Stimulated activated CD4-positive, alpha-beta T cell treated with anti-CD3 and anti-CD28 coated beads, TNF-alpha, amount 100 ng/mL, for 1 hour (primary cell): ENCODE measurements at regions not wholly inside any gene's neighbourhood (a gene's known extent, or its start where the extent isn't known, plus 50 kb on each side); places are given as distances from the start of the nearest gene placed in this dataset.

Source experiments
- DNase-seq, 3 donors: peaks; one replicate each; pipeline ENCODE4 v3.0.0-alpha.2; 2020; ENCODE audit warnings: low read depth in 3 of 3, low spot score in 1 of 3

DNA sequence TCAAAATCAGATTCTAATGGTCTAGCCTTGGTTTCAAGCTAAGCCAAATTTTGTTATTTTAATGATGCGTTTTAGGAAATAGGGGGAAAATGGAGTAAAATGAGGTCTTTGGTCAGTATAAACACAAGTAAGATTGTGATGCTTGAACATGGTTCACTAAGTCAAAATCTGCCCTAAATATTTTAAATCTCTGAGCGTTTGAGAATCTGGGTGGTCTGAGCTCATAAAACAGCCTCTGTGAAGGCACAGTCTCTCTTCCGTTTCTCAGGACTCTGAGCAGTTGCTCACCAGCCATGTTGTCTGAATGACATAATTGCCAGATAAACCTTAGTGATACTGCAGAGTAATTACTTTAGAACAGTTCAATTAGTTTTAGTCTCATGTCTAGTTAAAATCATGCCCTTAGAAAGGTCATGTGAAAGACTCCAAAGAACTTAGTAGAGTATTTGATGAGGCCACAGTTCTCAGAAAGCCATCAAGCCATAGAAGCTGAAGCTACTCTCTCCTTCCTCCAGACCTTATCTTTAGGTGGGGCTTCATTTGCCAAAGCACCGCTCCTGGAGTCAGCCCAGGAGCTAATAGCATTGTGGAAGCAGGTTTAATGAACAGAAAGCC is 257.1 kb upstream of the MAP3K1 start:
- no peak for DNase-seq

GRCh38 chr5:56557198-56557597 is 258.2 kb upstream of the MAP3K1 start:
- no peak for DNase-seq

GRCh38 chr5:56552612-56553268 is 262.6 kb upstream of the MAP3K1 start:
- no peak for DNase-seq

DNA sequence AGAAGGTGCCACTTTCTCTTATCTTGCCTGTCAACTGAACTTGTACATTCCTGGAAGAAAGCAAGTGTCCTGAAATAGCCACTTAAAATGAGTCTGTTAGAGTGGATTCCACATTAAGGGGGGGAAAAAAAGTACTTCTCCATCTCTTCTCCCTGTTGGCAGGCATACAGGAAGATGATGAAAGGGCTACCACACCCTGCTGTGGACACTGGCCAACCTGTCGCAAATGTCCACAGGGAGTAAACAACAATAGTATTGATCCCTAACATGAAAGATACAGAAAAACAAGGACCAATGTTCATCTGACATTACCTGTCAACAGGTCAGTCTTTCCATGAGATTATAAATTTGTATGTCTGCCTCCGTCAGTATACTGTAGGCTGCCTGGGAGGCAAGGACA is 265.1 kb upstream of the MAP3K1 start:
- DNase-seq, result no peak

GRCh38 chr5:56549096-56549886 is 266.1 kb upstream of the MAP3K1 start:
- DNase-seq, result no peak

DNA sequence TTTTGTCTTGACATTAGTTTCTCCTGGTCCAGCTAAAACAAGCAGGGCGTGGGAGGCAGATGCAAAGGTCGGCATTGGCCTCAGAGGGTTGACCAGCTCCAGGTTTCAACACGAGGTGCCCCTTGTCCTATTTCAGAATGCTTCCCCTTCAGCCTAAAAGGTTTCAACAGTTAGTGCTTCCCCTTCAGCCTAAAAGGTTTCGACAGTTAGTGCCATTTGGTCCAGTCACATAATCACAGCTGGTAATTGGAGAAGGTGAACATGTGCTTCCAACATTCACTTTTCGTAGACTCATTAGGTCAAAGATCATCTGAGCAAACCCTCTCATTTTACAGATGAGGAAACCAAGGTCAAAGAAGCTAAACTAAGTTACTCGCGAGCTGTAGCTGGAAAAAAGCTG is 270.3 kb upstream of the MAP3K1 start:
- no peak for DNase-seq

- DNase-seq, result no peak
These were observed 271.6 kb upstream of the MAP3K1 start for GRCh38 chr5:56543441-56544388.

- DNase-seq, result no peak
These were observed 275.1 kb upstream of the MAP3K1 start for GRCh38 chr5:56540266-56540665.

DNA sequence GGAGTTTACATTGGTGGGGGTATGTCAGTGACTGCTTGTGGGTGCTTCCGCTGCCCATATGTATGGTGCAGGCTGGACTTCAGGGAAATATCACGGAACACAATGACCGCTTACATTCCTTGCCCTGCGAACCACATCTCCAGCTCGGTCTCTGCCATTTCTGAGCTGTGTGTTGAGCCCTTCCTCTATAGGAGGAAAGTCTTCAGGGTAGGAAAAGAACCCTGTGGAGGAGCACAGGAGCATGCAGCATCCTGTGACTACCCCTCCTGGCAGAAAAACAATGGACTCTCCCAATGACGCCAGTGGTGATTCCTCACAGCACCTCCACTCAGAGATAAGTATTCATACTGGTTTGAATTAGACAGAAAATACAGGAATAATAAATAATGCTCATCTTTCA is 276.8 kb upstream of the MAP3K1 start:
- DNase-seq, result no peak

- DNase-seq, result no peak
These were observed 280.0 kb upstream of the MAP3K1 start for GRCh38 chr5:56535347-56535746.

- DNase-seq, result peak in 1 of 3 donors; percentile 4
These were observed 281.1 kb upstream of the MAP3K1 start for GRCh38 chr5:56534102-56534829.

GRCh38 chr5:56532466-56532865 is 282.9 kb upstream of the MAP3K1 start:
- no peak for DNase-seq

DNA sequence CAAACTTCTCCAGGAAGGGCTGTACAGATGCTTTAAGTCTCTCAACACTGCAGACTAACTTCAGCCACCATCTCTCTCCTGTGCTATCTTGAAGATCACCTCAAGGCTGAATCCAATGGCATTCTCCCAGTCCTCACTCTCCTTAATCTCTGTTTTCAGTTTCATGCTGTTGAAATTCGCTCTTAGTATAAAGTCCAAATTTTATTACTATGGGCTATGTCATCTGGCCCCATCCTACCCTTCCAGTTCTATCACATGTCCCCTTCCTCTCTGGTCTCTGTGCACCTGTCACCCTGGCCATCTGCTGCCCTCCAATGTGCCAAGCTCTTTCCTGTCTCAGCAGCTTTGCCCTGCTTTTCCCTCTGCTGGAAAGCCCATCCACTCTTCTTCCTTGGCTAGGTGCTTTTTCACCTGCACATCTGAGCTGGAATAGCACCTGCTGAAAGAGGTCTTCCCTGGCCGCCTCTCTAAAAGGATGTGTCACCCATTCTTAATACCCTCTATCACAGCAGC is 284.7 kb upstream of the MAP3K1 start:
- no peak for DNase-seq

DNA sequence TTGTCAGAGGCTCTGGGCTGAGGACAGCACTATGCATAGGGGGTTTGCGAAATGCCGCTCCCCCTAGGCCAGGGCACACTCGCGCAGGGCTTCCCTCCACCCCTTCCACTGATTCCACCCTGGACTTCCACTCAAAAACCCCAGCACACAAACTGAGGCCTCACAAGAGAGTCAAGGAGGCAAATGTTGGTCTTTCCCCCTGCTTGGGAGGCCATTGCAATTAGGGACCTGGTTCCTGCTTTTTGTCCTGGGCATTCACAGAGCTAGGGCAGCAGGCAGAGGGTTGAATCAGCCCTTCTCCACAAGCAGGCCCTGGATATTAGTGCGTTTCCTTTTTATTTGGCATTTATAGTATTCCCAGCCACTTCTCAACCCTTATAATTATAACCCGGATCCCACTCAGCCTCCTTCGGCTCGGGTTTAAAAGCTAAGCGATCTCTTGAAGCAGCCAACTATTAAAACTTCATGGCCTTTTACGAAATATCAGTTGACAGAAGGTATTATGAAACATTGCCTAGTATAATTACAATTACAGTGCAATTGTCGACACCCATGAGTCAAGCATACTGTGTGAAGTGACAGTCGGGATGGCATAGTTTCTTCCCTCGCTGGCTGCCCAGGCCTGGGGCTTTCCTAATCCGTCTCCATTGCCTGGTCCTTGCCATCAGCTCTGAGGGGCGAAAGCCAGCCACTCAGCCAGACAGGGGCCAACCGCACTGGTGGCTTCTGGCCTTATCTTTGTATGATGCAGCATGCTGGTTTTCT is 285.5 kb upstream of the MAP3K1 start:
- DNase-seq, result no peak

DNA sequence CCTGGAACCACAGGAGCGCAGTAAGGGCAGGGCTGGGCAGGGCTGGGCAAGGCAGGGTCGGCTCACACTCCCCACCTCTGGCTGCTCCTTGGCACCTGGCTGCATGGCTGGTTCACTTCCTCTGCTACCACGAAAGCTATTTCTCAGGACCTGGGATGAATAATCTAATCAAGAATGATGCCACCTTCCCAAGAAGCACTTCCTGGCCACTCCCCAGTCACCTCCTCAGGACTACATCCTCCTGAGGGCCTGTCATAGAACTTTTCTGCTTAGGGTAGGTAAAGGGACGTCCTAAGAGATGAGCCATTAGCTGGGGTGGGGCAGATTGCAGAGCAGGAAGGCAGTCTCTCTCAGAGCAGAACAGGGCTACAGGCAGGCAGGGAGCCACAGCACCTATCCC is 288.2 kb upstream of the MAP3K1 start:
- DNase-seq, result no peak

- no peak for DNase-seq
These were observed 290.2 kb upstream of the MAP3K1 start for GRCh38 chr5:56525113-56525512.

- no peak for DNase-seq
These were observed 290.9 kb upstream of the ANKRD55 start for GRCh38 chr5:56523790-56524575.

DNA sequence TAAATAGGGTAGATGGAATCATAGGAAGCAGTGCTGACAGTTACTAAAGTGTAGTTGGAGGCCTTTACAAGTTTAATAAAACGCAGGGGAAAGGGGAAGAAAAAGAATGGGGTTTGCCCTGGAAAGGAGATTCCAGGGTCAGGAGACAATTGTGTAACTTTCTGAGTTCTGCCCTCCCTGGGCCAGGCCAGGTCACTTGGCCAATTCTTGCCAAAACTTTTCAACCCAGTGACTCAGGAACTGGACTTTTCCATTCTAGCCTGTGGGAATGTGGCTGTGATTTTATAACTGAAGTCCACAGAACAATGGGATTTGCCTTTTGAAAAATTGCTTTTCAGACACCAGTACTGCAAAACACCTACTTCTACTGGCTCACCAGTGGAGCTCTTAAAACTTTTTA is 289.8 kb upstream of the ANKRD55 start:
- DNase-seq, result no peak

DNA sequence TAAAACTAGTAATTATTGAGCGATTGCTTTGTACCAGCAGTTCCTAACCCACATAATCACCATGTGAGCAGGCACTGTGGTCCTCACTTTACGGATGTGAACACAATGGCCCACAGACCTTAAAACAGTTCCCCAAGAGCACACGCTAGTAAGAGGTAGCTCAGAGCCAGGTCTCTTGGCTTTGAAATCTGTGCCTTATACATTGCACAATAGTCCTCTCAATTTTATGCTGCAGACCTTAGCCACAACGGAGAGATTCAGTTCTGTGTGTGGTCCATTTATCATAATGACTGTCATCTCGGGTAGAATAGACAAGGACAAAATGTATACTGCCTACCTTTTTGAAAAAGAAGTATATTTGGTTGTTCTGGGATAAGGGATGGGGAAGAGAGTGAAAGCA is 289.0 kb upstream of the ANKRD55 start:
- no peak for DNase-seq
